ENCODE measurements at regions not wholly inside any gene's neighbourhood (a gene's known extent, or its start where the extent isn't known, plus 50 kb on each side); places are given as distances from the start of the nearest gene placed in this dataset.

DNA sequence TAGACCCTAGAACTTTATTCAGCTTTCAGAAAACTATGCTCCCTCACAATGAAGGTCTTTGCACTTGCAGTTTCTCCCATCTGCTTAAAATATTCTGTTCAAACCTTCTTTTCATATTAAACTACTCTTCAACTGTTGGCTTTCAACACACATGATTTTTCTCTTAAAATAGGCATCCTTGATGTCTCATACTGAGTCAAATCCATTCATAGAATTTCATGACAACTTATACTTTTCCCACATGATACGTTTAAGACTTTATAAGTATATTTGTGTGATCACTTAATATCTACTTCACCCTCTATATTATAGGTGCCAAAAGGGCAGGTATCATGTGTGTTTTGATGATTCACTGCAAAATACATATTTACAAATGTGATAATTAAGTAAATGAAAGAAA is 412.5 kb downstream of the MMUT start:
- no peak overlapping the region for H3K4me3 Mint-ChIP-seq
- intact Hi-C loops (cut with micrococcal nuclease): no loop called here
- Histone ChIP-seq H3K27me3 (ENCODE audit: control insufficient read depth, insufficient read depth, low read length) (no peaks in the 10 kb centered on the region), H3K9me3 (ENCODE audit: control insufficient read depth, insufficient read depth, low read length) (peaks cover 3% of the 10 kb centered on the region), H3K4me1 (ENCODE audit: control insufficient read depth, insufficient read depth, low read length) (no peaks in the 10 kb centered on the region), H3K36me3 (ENCODE audit: control insufficient read depth, insufficient read depth, low read length) (no peaks in the 10 kb centered on the region), H3K27ac (ENCODE audit: low read length) (no peak overlapping the region), H3K4me3 (ENCODE audit: low read length) (no peak overlapping the region)
- peaks cover 18 to 21% of the 10 kb centered on the region in 2 donors for H3K9me3 Mint-ChIP-seq
- ATAC-seq (no peak), DNase-seq (no peak)
- WGBS (ENCODE audit: insufficient coverage): no CpG with 5 or more reads among the region's 1 CpG
- no peaks in the 10 kb centered on the region for H3K4me1 Mint-ChIP-seq
- no peaks in the 10 kb centered on the region for H3K36me3 Mint-ChIP-seq
- TF ChIP-seq, protein P1, sequence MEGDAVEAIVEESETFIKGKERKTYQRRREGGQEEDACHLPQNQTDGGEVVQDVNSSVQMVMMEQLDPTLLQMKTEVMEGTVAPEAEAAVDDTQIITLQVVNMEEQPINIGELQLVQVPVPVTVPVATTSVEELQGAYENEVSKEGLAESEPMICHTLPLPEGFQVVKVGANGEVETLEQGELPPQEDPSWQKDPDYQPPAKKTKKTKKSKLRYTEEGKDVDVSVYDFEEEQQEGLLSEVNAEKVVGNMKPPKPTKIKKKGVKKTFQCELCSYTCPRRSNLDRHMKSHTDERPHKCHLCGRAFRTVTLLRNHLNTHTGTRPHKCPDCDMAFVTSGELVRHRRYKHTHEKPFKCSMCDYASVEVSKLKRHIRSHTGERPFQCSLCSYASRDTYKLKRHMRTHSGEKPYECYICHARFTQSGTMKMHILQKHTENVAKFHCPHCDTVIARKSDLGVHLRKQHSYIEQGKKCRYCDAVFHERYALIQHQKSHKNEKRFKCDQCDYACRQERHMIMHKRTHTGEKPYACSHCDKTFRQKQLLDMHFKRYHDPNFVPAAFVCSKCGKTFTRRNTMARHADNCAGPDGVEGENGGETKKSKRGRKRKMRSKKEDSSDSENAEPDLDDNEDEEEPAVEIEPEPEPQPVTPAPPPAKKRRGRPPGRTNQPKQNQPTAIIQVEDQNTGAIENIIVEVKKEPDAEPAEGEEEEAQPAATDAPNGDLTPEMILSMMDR (IDR thresholded peaks at IDR 0.05): no peak
- no peaks in the 10 kb centered on the region for H3K27me3 Mint-ChIP-seq (ENCODE audit: low read depth in 2 of 2)
- no peak overlapping the region for H3K27ac Mint-ChIP-seq

DNA sequence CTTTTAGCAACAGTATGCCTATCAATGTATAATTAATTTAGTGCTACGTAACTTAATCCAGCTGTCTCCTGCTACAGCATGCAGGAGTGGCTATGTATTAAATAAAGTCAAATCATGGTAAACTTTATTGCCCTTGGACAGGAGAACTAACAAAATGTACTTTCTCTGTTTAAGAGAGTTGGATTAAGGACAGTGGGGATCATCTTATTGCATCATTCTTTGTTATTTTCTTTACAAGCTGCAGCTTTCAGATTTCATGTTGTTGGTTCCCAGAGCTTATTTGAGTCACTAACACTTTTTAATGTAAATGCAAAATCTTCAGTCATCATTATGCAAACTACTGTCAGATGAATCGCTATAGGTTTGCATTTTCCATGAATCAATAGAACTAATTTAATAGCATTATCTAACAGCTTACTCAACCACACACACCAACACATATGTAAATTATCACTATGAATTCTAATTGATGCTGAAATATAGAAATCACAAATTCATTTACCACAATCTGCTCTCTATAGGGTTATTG is 424.7 kb downstream of the MMUT start:
- Mint-ChIP-seq H3K27me3 (ENCODE audit: low read depth in 2 of 2) (no peaks in the 10 kb centered on the region), H3K27ac (no peak overlapping the region), H3K36me3 (peaks cover 7% of the 10 kb centered on the region), H3K9me3 (peaks cover 12 to 29% of the 10 kb centered on the region in 2 donors), H3K4me3 (no peak overlapping the region), H3K4me1 (no peaks in the 10 kb centered on the region)
- TF ChIP-seq, protein P1 (IDR thresholded peaks at IDR 0.05): no peak
- Histone ChIP-seq H3K4me3 (ENCODE audit: low read length) (no peak overlapping the region), H3K4me1 (ENCODE audit: control insufficient read depth, insufficient read depth, low read length) (no peaks in the 10 kb centered on the region), H3K27me3 (ENCODE audit: control insufficient read depth, insufficient read depth, low read length) (no peaks in the 10 kb centered on the region), H3K9me3 (ENCODE audit: control insufficient read depth, insufficient read depth, low read length) (no peaks in the 10 kb centered on the region), H3K27ac (ENCODE audit: low read length) (no peak overlapping the region), H3K36me3 (ENCODE audit: control insufficient read depth, insufficient read depth, low read length) (no peaks in the 10 kb centered on the region)
- DNase-seq (no peak), ATAC-seq (no peak)
- 93% methylated on average over 2 of the region's 2 CpGs for WGBS (ENCODE audit: insufficient coverage)
- intact Hi-C loops (cut with micrococcal nuclease): no loop called here

DNA sequence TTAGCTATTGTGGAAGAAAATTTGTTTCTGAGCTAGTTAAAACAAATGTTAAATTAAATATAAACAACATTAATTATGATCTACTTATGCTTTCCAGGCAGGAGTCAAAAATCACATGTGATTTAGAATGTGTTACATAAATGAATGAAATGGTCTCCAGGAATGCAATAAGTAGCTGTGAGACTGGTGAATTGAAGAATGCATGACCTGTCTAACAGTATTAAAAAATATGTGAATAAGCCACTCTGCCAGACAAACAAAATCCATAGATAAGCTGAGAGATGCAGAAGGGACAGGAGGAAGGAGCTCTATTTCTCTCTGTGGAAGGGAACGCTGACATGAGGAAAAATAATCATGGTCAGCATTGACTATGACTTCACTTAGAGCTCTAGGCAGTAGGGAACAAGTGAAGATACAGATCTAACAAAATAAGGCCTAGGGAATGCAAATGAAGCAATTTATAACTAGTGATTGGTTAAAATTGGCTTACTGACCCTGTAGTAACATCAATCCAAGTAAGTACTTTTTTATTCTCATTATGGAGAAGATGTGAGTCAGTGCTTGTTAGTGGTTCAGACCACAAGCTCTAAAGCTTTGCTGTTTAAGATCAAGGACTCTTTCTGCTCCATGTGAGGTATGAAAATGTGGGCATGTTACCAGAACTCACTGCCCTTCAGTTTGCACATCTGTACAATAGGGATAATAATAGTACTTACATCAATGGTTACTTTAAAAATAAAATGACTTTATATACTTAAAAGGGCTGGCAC is 432.6 kb downstream of the MMUT start:
- Histone ChIP-seq H3K27ac (ENCODE audit: low read length) (no peak overlapping the region), H3K27me3 (ENCODE audit: control insufficient read depth, insufficient read depth, low read length) (no peaks in the 10 kb centered on the region), H3K9me3 (ENCODE audit: control insufficient read depth, insufficient read depth, low read length) (no peaks in the 10 kb centered on the region), H3K36me3 (ENCODE audit: control insufficient read depth, insufficient read depth, low read length) (no peaks in the 10 kb centered on the region), H3K4me3 (ENCODE audit: low read length) (no peak overlapping the region), H3K4me1 (ENCODE audit: control insufficient read depth, insufficient read depth, low read length) (no peaks in the 10 kb centered on the region)
- no peak for ATAC-seq
- Mint-ChIP-seq H3K4me1 (no peaks in the 10 kb centered on the region), H3K27ac (no peak overlapping the region), H3K36me3 (no peaks in the 10 kb centered on the region), H3K9me3 (peaks cover 7 to 11% of the 10 kb centered on the region in 2 donors), H3K27me3 (ENCODE audit: low read depth in 2 of 2) (no peaks in the 10 kb centered on the region), H3K4me3 (no peak overlapping the region)
- TF ChIP-seq, protein P1 (IDR thresholded peaks at IDR 0.05): no peak
- no peak for DNase-seq
- intact Hi-C loops (cut with micrococcal nuclease): no loop called here
- WGBS (ENCODE audit: insufficient coverage): 93% methylated on average over 1 of the region's 1 CpG

DNA sequence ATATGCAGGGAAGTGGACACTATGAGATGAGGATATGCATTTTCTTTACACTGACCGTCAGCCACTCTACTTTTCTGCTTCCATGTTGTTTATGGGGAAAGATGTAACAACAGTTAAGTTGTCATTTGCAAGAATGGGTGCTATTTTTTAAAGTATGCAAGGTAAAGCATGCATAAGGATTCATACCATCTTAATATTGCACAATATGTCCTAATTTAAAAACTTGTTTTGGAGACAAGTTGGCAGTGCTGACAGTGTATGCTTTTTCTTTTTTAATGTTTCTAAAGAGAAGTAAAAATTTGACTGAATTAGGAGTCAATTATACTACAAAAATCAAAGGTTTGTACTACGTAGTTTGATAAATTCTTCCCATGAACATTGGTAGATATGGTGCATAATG is 435.4 kb downstream of the MMUT start:
- TF ChIP-seq, protein P1 (IDR thresholded peaks at IDR 0.05): no peak
- no peaks in the 10 kb centered on the region for H3K4me1 Mint-ChIP-seq
- DNase-seq (no peak), ATAC-seq (no peak)
- H3K9me3 ChIP-seq (ENCODE audit: control insufficient read depth, insufficient read depth, low read length): no peaks in the 10 kb centered on the region
- H3K4me1 ChIP-seq (ENCODE audit: control insufficient read depth, insufficient read depth, low read length): no peaks in the 10 kb centered on the region
- 88% methylated on average over 1 of the region's 2 CpGs for WGBS (ENCODE audit: insufficient coverage)
- no peak overlapping the region for H3K4me3 ChIP-seq (ENCODE audit: low read length)
- H3K36me3 Mint-ChIP-seq: peaks cover 7% of the 10 kb centered on the region
- H3K27me3 ChIP-seq (ENCODE audit: control insufficient read depth, insufficient read depth, low read length): no peaks in the 10 kb centered on the region
- intact Hi-C loops (cut with micrococcal nuclease): no loop called here
- no peaks in the 10 kb centered on the region for H3K27me3 Mint-ChIP-seq (ENCODE audit: low read depth in 2 of 2)
- no peaks in the 10 kb centered on the region for H3K36me3 ChIP-seq (ENCODE audit: control insufficient read depth, insufficient read depth, low read length)
- H3K4me3 Mint-ChIP-seq: no peak overlapping the region
- H3K27ac ChIP-seq (ENCODE audit: low read length): no peak overlapping the region
- H3K27ac Mint-ChIP-seq: no peak overlapping the region
- peaks cover 10 to 16% of the 10 kb centered on the region in 2 donors for H3K9me3 Mint-ChIP-seq

All from natural killer cell (primary cell).